Panc1 (cell line): ENCODE measurements at regions not wholly inside any gene's neighbourhood (a gene's known extent, or its start where the extent isn't known, plus 50 kb on each side); places are given as distances from the start of the nearest gene placed in this dataset.

Source experiments
- CTCF ChIP-seq: fragments of 450-650 bp; IDR thresholded peaks from 2 replicates; pipeline ENCODE4 v1.5.1; 2017; ENCODE audit warnings: mild to moderate bottlenecking
- POLR2AphosphoS5 ChIP-seq: IDR thresholded peaks from 2 replicates; pipeline ENCODE4 v1.6.1; 2012; ENCODE audit warnings: mild to moderate bottlenecking, low read depth, low read length, moderate library complexity
- SIN3A ChIP-seq: IDR thresholded peaks from 2 replicates; pipeline ENCODE4 v1.6.1; 2012; ENCODE audit warnings: low read depth, mild to moderate bottlenecking, low read length, moderate library complexity, borderline replicate concordance; ENCODE audit not compliant: insufficient read depth
- TCF7L2 ChIP-seq: IDR thresholded peaks from 2 replicates; pipeline ENCODE4 v1.6.1; 2011; ENCODE audit warnings: mild to moderate bottlenecking, low read depth, low read length, inconsistent platforms
- TF ChIP-seq, protein P1 (sequence below), 2 experiments: IDR thresholded peaks; 2 replicates each; pipeline ENCODE4 v1.6.1; 2011 to 2012; ENCODE audit warnings: low read depth in 2 of 2, control low read depth in 1 of 2, low read length in 1 of 2, mild to moderate bottlenecking in 1 of 2, moderate library complexity in 1 of 2; ENCODE audit not compliant: insufficient read depth in 1 of 2

DNA sequence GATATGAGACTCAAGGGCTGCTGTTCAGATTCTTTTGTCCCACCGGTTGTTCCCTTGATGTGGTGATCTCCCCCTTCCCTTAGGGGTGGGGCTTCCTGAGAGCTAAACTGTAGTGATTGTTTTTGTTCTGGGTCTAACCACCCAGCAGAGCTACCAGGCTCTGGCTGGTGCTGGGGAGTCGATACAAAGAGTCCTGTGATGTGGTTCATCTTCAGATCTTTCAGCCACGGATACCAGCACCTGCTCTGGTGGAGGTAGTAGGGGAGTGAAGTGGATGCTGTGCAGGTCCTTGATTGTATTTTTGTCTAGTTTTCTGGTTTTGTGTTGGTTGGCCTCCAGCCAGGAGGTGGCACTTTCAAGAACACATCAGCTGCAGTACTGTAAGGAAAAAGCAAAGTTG is 801.6 kb downstream of the EPHA7 start:
- TF ChIP-seq CTCF (no peak), TCF7L2 (no peak), POLR2AphosphoS5 (no peak), SIN3A (no peak)
- TF ChIP-seq, protein P1, sequence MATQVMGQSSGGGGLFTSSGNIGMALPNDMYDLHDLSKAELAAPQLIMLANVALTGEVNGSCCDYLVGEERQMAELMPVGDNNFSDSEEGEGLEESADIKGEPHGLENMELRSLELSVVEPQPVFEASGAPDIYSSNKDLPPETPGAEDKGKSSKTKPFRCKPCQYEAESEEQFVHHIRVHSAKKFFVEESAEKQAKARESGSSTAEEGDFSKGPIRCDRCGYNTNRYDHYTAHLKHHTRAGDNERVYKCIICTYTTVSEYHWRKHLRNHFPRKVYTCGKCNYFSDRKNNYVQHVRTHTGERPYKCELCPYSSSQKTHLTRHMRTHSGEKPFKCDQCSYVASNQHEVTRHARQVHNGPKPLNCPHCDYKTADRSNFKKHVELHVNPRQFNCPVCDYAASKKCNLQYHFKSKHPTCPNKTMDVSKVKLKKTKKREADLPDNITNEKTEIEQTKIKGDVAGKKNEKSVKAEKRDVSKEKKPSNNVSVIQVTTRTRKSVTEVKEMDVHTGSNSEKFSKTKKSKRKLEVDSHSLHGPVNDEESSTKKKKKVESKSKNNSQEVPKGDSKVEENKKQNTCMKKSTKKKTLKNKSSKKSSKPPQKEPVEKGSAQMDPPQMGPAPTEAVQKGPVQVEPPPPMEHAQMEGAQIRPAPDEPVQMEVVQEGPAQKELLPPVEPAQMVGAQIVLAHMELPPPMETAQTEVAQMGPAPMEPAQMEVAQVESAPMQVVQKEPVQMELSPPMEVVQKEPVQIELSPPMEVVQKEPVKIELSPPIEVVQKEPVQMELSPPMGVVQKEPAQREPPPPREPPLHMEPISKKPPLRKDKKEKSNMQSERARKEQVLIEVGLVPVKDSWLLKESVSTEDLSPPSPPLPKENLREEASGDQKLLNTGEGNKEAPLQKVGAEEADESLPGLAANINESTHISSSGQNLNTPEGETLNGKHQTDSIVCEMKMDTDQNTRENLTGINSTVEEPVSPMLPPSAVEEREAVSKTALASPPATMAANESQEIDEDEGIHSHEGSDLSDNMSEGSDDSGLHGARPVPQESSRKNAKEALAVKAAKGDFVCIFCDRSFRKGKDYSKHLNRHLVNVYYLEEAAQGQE (IDR thresholded peaks at IDR 0.05; ENCODE audit: insufficient read depth in 1 of 2, low read depth in 2 of 2, low read length in 1 of 2): no peak
